ENCODE measurements at regions not wholly inside any gene's neighbourhood (a gene's known extent, or its start where the extent isn't known, plus 50 kb on each side); places are given as distances from the start of the nearest gene placed in this dataset.

- TF ChIP-seq ZNF274 (CRISPR knock-in tag; IDR thresholded peaks at IDR 0.05) (no peak), ZNF30 (CRISPR knock-in tag; IDR thresholded peaks at IDR 0.05) (no peak), SRF (IDR thresholded peaks at IDR 0.05; ENCODE audit: low read depth, low read length) (no peak), CTCF (CRISPR knock-in tag; IDR thresholded peaks at IDR 0.05) (no peak), NFATC3 (CRISPR knock-in tag; IDR thresholded peaks at IDR 0.05) (no peak), ZNF562 (CRISPR knock-in tag; IDR thresholded peaks at IDR 0.05; ENCODE audit: borderline replicate concordance) (no peak), EZH2 (conservative IDR thresholded peaks at IDR 0.05; ENCODE audit: low read depth, low read length) (no peak), HMGXB3 (CRISPR knock-in tag; IDR thresholded peaks at IDR 0.05; ENCODE audit: borderline replicate concordance) (no peak)
- TF ChIP-seq, protein P1, sequence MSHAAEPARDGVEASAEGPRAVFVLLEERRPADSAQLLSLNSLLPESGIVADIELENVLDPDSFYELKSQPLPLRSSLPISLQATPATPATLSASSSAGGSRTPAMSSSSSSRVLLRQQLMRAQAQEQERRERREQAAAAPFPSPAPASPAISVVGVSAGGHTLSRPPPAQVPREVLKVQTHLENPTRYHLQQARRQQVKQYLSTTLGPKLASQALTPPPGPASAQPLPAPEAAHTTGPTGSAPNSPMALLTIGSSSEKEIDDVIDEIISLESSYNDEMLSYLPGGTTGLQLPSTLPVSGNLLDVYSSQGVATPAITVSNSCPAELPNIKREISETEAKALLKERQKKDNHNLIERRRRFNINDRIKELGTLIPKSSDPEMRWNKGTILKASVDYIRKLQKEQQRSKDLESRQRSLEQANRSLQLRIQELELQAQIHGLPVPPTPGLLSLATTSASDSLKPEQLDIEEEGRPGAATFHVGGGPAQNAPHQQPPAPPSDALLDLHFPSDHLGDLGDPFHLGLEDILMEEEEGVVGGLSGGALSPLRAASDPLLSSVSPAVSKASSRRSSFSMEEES (CRISPR knock-in tag; IDR thresholded peaks at IDR 0.05), result no peak
- TF ChIP-seq, protein P2, sequence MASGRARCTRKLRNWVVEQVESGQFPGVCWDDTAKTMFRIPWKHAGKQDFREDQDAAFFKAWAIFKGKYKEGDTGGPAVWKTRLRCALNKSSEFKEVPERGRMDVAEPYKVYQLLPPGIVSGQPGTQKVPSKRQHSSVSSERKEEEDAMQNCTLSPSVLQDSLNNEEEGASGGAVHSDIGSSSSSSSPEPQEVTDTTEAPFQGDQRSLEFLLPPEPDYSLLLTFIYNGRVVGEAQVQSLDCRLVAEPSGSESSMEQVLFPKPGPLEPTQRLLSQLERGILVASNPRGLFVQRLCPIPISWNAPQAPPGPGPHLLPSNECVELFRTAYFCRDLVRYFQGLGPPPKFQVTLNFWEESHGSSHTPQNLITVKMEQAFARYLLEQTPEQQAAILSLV (CRISPR knock-in tag; IDR thresholded peaks at IDR 0.05; ENCODE audit: borderline replicate concordance), result no peak
- TF ChIP-seq, protein P3, sequence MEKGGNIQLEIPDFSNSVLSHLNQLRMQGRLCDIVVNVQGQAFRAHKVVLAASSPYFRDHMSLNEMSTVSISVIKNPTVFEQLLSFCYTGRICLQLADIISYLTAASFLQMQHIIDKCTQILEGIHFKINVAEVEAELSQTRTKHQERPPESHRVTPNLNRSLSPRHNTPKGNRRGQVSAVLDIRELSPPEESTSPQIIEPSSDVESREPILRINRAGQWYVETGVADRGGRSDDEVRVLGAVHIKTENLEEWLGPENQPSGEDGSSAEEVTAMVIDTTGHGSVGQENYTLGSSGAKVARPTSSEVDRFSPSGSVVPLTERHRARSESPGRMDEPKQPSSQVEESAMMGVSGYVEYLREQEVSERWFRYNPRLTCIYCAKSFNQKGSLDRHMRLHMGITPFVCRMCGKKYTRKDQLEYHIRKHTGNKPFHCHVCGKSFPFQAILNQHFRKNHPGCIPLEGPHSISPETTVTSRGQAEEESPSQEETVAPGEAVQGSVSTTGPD (CRISPR knock-in tag; IDR thresholded peaks at IDR 0.05), result no peak
Observed at GRCh38 chr12:24505366-24506015, 443.4 kb downstream of the BCAT1 start.

All from HepG2 (cell line).